Stimulated activated CD8-positive, alpha-beta memory T cell treated with anti-CD3 and anti-CD28 coated beads, Interleukin-4, amount 100 ng/mL, for 4 hours (primary cell): ENCODE measurements at regions not wholly inside any gene's neighbourhood (a gene's known extent, or its start where the extent isn't known, plus 50 kb on each side); places are given as distances from the start of the nearest gene placed in this dataset.

Experiments
- DNase-seq, 2 donors: peaks; one replicate each; pipeline ENCODE4 v3.0.0-alpha.2; 2020; ENCODE audit warnings: low read depth in 2 of 2, low spot score in 1 of 2

DNA sequence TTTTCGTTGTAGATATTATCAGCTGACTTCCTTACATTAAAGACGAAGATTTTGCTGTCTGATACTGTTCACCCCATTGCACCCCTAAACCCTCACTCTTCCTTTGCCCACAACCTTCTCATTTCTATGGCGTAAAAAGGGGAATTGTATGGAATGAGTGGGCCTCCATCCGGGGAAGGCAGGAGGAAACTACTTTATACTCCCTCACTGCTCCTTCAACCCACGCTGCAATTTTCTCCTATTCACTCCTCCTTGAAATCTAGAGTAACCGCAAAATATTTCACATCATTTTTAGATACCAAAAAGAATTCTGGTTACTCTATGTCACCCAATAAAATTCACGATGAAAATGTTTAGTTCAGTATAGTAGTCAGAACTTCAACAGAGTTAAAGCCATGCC, 330.8 kb downstream of the DIRAS2 start:
- DNase-seq = no peak

DNA sequence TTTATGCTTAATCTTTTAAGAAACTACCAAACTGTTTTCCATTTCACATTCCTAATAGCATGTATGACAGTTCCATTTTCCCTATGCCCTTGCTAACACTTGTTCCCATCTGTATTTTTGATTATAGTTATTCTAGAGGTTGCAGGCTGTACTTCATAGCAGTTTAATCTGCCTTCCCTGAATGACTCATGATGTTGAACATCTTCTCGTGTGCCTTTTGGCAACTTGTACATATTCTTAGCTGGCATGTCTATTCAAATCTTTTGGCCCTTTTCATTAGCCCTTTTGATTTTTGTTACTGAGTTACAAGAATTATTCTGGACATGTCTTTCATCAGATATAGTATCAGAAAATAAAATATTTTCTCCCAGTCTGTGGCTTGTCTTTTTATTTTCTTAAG, 320.3 kb downstream of the DIRAS2 start:
- DNase-seq = no peak

- DNase-seq = no peak
Observed at GRCh38 chr9:90325913-90326653, 316.5 kb downstream of the DIRAS2 start.

DNA sequence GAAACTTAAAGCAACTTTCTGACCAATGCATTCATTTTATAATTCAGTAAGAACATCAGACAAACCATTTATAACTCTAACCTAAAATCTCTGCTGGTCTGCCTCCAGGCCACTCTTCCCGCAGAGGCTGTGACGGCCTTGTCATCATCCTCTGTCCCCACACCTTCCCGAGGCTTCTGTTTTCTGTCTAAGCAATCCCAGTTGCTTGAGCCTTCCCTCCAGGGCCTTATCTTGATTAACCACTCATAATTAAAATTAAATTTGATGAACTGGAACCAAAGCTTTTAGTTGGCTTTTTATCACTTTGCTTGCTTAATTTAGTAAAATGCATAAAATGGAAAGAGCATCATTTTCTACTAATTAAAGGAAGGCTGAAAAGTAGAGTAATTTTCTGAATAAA, 312.4 kb downstream of the DIRAS2 start:
- no peak for DNase-seq

GRCh38 chr9:90331826-90332575, 310.6 kb downstream of the DIRAS2 start:
- DNase-seq = no peak

DNA sequence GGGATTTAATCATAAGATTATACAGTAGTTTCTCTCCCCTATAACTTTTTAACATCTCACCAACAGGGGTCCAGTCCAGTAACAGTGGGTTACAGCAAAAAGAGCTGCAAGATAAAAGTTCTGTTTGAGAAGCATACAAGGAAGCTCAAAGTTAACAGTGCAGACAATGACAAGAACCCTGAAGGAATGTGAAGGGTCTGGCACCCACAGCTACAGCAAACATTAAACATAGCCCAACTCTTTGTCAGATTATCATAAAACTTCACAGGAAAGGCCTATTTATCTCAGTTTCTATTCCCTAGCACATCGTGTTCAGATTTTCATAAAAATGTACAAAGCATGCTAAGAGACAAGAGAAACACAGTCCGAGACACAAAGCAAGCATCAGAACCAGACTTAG, 309.4 kb downstream of the DIRAS2 start:
- DNase-seq = no peak

DNA sequence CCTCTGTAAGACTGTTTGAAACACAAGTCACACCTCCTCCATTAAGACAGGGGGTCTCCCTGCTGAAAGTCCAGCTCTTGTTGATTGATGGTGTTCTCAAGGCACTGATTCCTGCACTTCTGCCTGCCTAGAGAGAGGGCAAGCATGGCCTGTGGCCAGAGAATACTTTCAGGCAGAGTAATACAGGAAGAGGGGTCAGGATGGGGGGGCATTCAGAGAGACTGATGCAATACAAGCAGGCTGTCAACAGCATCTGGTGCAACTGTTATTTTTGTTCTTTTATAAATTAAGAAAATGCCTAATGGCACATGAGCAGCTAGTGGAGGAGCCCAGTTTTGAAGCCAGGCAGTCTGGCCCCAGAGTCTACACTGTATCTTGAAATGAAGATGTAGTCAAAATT, 302.2 kb downstream of the DIRAS2 start:
- DNase-seq = no peak

- no peak for DNase-seq
Observed at GRCh38 chr9:90342607-90343006, 300.0 kb downstream of the DIRAS2 start.

GRCh38 chr9:90343366-90343765, 299.3 kb downstream of the DIRAS2 start:
- DNase-seq = no peak

DNA sequence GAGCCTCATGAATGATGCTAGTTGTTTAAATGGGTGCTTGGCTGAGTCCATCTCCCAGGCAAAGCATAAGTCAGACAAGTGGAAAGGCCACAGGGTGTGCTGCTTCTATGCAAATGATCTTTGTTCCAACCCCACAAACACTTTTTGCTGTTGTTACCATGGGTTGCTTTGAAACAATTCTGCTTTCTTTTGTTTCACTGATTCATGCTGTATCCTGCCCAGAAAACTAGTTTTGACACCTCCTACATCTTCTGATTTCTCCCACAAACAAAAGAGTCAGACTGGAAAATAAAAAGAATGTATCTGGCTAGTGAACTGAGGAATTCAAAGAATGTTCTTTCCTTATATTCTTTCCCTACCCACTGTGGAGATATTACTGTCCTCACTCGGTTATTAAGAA, 298.6 kb downstream of the DIRAS2 start:
- no peak for DNase-seq

GRCh38 chr9:90365666-90366065, 277.0 kb downstream of the DIRAS2 start:
- DNase-seq = no peak

DNA sequence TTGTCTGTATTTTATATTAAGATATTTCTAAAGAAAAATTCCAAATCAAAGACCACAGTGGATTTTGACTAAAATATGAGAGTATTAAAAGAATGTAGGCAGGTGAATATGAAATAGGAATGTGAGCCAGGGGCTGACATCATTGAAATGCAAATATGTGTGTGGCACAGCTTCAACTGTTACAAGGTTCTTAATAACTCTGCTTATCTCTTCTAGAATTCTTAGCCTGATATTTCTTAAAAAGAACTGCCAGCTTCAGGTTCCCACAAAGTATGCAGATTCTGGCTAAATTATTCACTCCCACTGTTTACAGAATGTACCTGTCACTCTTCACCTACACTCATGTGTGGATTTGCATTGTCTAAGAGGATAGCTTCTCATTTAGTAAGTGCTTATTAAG, 274.4 kb downstream of the DIRAS2 start:
- no peak for DNase-seq

GRCh38 chr9:90368928-90369327, 273.7 kb downstream of the DIRAS2 start:
- no peak for DNase-seq

- DNase-seq = no peak
Observed at GRCh38 chr9:90379771-90380170, 262.9 kb downstream of the DIRAS2 start.

DNA sequence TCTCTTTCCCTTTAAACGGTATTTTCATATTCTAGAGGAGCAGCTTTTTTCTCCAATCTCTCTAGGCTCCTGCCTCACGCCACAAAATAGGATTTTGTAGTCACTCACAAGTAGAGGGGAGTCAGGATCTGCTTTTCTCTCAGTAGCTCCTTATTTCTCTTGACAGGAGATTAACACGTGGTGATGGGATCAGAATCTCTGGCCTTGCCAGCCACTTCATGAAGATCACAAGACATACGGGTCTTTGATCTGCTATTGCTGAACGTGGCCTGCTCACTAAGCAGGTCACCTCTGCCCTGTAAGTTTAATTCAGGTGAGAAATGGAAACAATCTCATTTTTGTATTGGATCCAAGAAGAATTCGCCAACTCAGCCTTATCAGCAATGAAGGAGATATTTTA, 257.5 kb downstream of the DIRAS2 start:
- no peak for DNase-seq

GRCh38 chr9:90393365-90394152, 249.1 kb downstream of the DIRAS2 start:
- no peak for DNase-seq

- no peak for DNase-seq
Observed at GRCh38 chr9:90394871-90395270, 247.8 kb downstream of the DIRAS2 start.

DNA sequence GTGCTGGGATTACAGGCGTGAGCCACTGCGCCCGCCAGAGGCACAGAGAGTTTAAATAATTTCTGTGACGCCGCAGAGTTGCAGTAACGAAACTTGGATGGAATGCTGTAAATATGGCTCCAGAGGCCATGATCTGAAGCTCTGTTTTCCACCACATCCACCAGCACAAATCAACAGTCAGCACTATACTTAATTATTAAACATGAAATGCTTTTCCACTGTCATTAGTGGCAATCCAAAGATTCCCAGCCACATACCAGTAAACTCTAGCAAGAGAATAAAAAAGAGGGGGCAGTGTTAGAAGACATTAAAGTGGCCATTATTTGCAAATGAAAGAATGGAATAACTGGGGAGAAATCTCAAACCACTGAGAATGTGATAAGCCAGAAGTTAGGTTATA, 242.5 kb downstream of the DIRAS2 start:
- no peak for DNase-seq

GRCh38 chr9:90408659-90409058, 234.0 kb downstream of the DIRAS2 start:
- no peak for DNase-seq

GRCh38 chr9:90419221-90419851, 223.3 kb downstream of the DIRAS2 start:
- no peak for DNase-seq

- no peak for DNase-seq
Observed at GRCh38 chr9:90420211-90420610, 222.4 kb downstream of the DIRAS2 start.
